ENCODE measurements at regions not wholly inside any gene's neighbourhood (a gene's known extent, or its start where the extent isn't known, plus 50 kb on each side); places are given as distances from the start of the nearest gene placed in this dataset.

- TF ChIP-seq CTCF (IDR thresholded peaks at IDR 0.05; ENCODE audit: low read depth, low read length, missing input control) = no peak
Measured at GRCh38 chr4:83860200-83860599, 324.3 kb downstream of the GPAT3 start (continued).

- no peaks in the 10 kb centered on the region for H3K27me3 ChIP-seq (ENCODE audit: control insufficient read depth in 4 of 4, insufficient read depth in 4 of 4, low read length in 3 of 4)
- no peak overlapping the region for H3K9ac ChIP-seq (ENCODE audit: low read depth in 1 of 2, low read length in 2 of 2)
- no peak overlapping the region for H3K4me3 ChIP-seq (ENCODE audit: low read depth in 1 of 3, low read length in 3 of 3)
- no peaks in the 10 kb centered on the region for H3K9me3 ChIP-seq (ENCODE audit: control insufficient read depth in 4 of 4, low read length in 3 of 4)
- TF ChIP-seq GABPA (IDR thresholded peaks at IDR 0.05 in 1 of 2, conservative IDR thresholded peaks at IDR 0.05 in 1 of 2) (no peak), HNF4A (conservative IDR thresholded peaks at IDR 0.05) (no peak), TAF1 (conservative IDR thresholded peaks at IDR 0.05) (no peak), NR2F2 (IDR thresholded peaks at IDR 0.05) (no peak), RAD21 (IDR thresholded peaks at IDR 0.05) (no peak), JUND (IDR thresholded peaks at IDR 0.05) (no peak), ZBTB33 (IDR thresholded peaks at IDR 0.05) (no peak), MAX (IDR thresholded peaks at IDR 0.05) (no peak), FOXA2 (IDR thresholded peaks at IDR 0.05) (no peak), ATF3 (IDR thresholded peaks at IDR 0.05) (no peak), EGR1 (IDR thresholded peaks at IDR 0.05; ENCODE audit: low read depth in 2 of 2) (no peak), SP1 (IDR thresholded peaks at IDR 0.05) (no peak), FOXA1 (IDR thresholded peaks at IDR 0.05) (no peak), REST (IDR thresholded peaks at IDR 0.05) (no peak), YY1 (IDR thresholded peaks at IDR 0.05) (no peak)
- DNase-seq (ENCODE audit: low spot score) = no peak
- no peaks in the 10 kb centered on the region for H3K36me3 ChIP-seq (ENCODE audit: control insufficient read depth in 4 of 4, insufficient read depth in 3 of 4, low read depth in 1 of 4, low read length in 3 of 4)
- no peaks in the 10 kb centered on the region for H3K4me1 ChIP-seq (ENCODE audit: control insufficient read depth in 4 of 4, insufficient read depth in 4 of 4, low read length in 3 of 4)
- WGBS = 91% methylated on average over 5 of the region's 5 CpGs
- H3K27ac ChIP-seq (ENCODE audit: low read depth in 1 of 2, low read length in 2 of 2) = no peak overlapping the region
Measured at GRCh38 chr4:83858131-83858530, 322.2 kb downstream of the GPAT3 start.
